ENCODE measurements at regions not wholly inside any gene's neighbourhood (a gene's known extent, or its start where the extent isn't known, plus 50 kb on each side); places are given as distances from the start of the nearest gene placed in this dataset.

GRCh38 chr14:37894463-37894862 lies 299.0 kb downstream of the TTC6 start:
- Histone ChIP-seq H3K4me3 (ENCODE audit: low read depth, low read length, poor library complexity, severe bottlenecking) (no peak overlapping the region), H3K27ac (ENCODE audit: low read depth, low read length, poor library complexity, severe bottlenecking) (no peak overlapping the region), H3K27me3 (replicated peaks; ENCODE audit: insufficient read depth, low read depth, low read length, poor library complexity) (no peaks in the 10 kb centered on the region), H3K9me3 (ENCODE audit: low read depth, low read length, poor library complexity, severe bottlenecking) (no peaks in the 10 kb centered on the region), H3K4me1 (ENCODE audit: insufficient read depth, low read length, poor library complexity, severe bottlenecking) (no peaks in the 10 kb centered on the region), H3K36me3 (ENCODE audit: insufficient read depth, low read length, poor library complexity, severe bottlenecking) (no peaks in the 10 kb centered on the region)
- TF ChIP-seq EZH2 (IDR thresholded peaks at IDR 0.05; ENCODE audit: borderline replicate concordance, low read depth, low read length, poor library complexity, severe bottlenecking) (no peak), CTCF (conservative IDR thresholded peaks at IDR 0.05; ENCODE audit: low read depth, low read length) (no peak)
- POLR2A ChIA-PET (ENCODE audit: low non-redundant PET) = no interaction called here
- CTCF ChIA-PET = no interaction called here
- intact Hi-C loops (cut with micrococcal nuclease; ENCODE audit: unreplicated experiment) = no loop called here
- no peak for DNase-seq (ENCODE audit: low spot score)
- no TSS peak for BruUV-seq (replicated peaks)

- Histone ChIP-seq H3K4me3 (ENCODE audit: low read depth, low read length, poor library complexity, severe bottlenecking) (no peak overlapping the region), H3K9me3 (ENCODE audit: low read depth, low read length, poor library complexity, severe bottlenecking) (no peaks in the 10 kb centered on the region), H3K36me3 (ENCODE audit: insufficient read depth, low read length, poor library complexity, severe bottlenecking) (no peaks in the 10 kb centered on the region), H3K27ac (ENCODE audit: low read depth, low read length, poor library complexity, severe bottlenecking) (no peak overlapping the region), H3K27me3 (replicated peaks; ENCODE audit: insufficient read depth, low read depth, low read length, poor library complexity) (no peaks in the 10 kb centered on the region), H3K4me1 (ENCODE audit: insufficient read depth, low read length, poor library complexity, severe bottlenecking) (peaks cover 3% of the 10 kb centered on the region)
- no TSS peak for BruUV-seq (replicated peaks)
- ChIA-PET POLR2A (ENCODE audit: low non-redundant PET) (no interaction called here), CTCF (interaction anchor here (0.5 kb wide), 1 partner anchor 1327 kb away, joined by 3 read pairs; no protein-coding TSS in a partner anchor)
- no peak for TF ChIP-seq EZH2 (IDR thresholded peaks at IDR 0.05; ENCODE audit: borderline replicate concordance, low read depth, low read length, poor library complexity, severe bottlenecking)
- no peak for TF ChIP-seq CTCF (conservative IDR thresholded peaks at IDR 0.05; ENCODE audit: low read depth, low read length)
- DNase-seq (ENCODE audit: low spot score) = no peak
- intact Hi-C loops (cut with micrococcal nuclease; ENCODE audit: unreplicated experiment) = no loop called here
These were observed 303.9 kb downstream of the TTC6 start for GRCh38 chr14:37899365-37899764.

- H3K27ac ChIP-seq (ENCODE audit: low read depth, low read length, poor library complexity, severe bottlenecking) = no peak overlapping the region
- intact Hi-C loops (cut with micrococcal nuclease; ENCODE audit: unreplicated experiment) = loop anchor here (5.0 to 10.0 kb wide), 5 partner anchors 307 to 1112 kb away; partner anchors contain the start of gene SSTR1
- no peaks in the 10 kb centered on the region for H3K27me3 ChIP-seq (replicated peaks; ENCODE audit: insufficient read depth, low read depth, low read length, poor library complexity)
- CTCF ChIA-PET = no interaction called here
- POLR2A ChIA-PET (ENCODE audit: low non-redundant PET) = no interaction called here
- BruUV-seq (replicated peaks) = no TSS peak
- no peak for DNase-seq (ENCODE audit: low spot score)
- peaks cover 3% of the 10 kb centered on the region for H3K4me1 ChIP-seq (ENCODE audit: insufficient read depth, low read length, poor library complexity, severe bottlenecking)
- no peaks in the 10 kb centered on the region for H3K9me3 ChIP-seq (ENCODE audit: low read depth, low read length, poor library complexity, severe bottlenecking)
- no peaks in the 10 kb centered on the region for H3K36me3 ChIP-seq (ENCODE audit: insufficient read depth, low read length, poor library complexity, severe bottlenecking)
- no peak overlapping the region for H3K4me3 ChIP-seq (ENCODE audit: low read depth, low read length, poor library complexity, severe bottlenecking)
- TF ChIP-seq EZH2 (IDR thresholded peaks at IDR 0.05; ENCODE audit: borderline replicate concordance, low read depth, low read length, poor library complexity, severe bottlenecking) (no peak), CTCF (conservative IDR thresholded peaks at IDR 0.05; ENCODE audit: low read depth, low read length) (no peak)
These were observed 305.1 kb downstream of the TTC6 start for GRCh38 chr14:37900561-37900960.
